ENCODE measurements at regions not wholly inside any gene's neighbourhood (a gene's known extent, or its start where the extent isn't known, plus 50 kb on each side); places are given as distances from the start of the nearest gene placed in this dataset.
"Not testable (repeated sequence)": the region's sequence is repeated elsewhere in the genome, so short reads cannot be mapped to it uniquely, and the experiment has no call there.

DNA sequence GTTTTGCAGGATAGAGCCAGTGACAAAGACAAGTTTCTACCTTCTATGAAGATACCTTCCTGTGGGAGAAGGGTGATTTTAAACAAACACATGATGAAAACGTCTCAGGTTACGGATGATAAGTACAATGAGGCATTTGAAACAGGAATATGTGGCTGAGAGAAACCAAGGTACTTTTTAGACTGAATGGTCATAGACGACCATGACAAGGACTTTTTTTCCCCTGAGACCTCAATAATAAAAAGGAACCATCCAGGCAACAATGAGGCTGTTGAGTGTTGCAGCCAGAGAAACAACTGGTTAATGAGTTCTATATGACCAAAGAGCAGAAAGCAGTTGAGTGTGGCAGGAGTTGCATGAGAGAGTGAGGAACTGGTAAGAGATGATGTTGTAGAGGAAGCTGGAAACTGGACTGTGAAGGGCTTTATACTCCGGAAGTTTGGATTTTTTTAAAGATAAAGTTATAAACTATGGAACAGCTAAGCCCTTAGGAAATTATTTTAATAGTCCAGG, 306.1 kb upstream of the CYRIA start:
- Mint-ChIP-seq H3K36me3 (ENCODE audit: low read depth) (no peaks in the 10 kb centered on the region), H3K4me1 (ENCODE audit: low read depth) (no peaks in the 10 kb centered on the region), H3K27me3 (no peaks in the 10 kb centered on the region), H3K27ac (no peak overlapping the region), H3K4me3 (no peak overlapping the region), H3K9me3 (peaks cover 19% of the 10 kb centered on the region)
- intact Hi-C loops (cut with micrococcal nuclease) = no loop called here

DNA sequence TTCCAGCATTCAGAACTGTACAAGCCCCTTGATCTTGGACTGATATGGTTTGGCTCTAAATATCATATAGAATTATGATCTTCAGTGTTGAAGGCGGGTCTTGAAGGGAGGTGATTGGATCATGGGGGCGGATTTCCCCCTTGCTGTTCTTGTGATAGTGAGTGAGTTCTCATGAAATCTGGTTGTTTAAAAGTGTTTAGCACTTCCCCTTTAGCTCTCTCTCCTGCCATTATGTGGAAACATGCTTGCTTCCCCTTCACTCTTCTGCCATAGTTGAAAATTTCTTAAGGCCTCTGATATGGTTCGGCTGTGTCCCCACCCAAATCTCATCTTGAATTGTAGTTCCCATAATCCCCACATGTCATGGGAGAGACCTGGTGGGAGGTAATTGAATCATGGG, 305.3 kb upstream of the CYRIA start:
- H3K27ac Mint-ChIP-seq; H3K36me3 Mint-ChIP-seq (ENCODE audit: low read depth); H3K4me1 Mint-ChIP-seq (ENCODE audit: low read depth); H3K27me3 Mint-ChIP-seq; H3K4me3 Mint-ChIP-seq; intact Hi-C loops (cut with micrococcal nuclease): not testable (repeated sequence)
- H3K9me3 Mint-ChIP-seq = peaks cover 19% of the 10 kb centered on the region

DNA sequence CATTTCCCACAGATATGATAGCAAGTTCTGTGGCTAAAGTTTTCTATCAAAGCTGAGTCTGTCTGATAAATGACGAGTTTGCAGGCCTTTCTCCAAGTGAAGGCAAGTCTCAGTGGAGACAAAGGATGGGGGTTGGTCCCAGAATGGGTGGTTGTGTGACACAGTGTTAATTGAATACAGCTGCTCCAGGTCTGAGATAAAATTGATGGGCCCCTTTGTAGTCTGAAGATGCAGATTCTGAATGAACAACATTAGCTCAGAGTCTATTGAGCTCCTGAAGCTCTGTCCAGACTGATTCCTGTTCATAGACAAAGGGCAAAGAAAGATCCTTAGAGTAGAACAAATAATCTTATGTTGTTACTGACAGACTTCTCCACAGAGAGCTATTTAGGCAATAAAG, 296.9 kb upstream of the CYRIA start:
- Mint-ChIP-seq H3K27ac (no peak overlapping the region), H3K4me3 (no peak overlapping the region), H3K9me3 (no peaks in the 10 kb centered on the region), H3K36me3 (ENCODE audit: low read depth) (no peaks in the 10 kb centered on the region), H3K27me3 (no peaks in the 10 kb centered on the region), H3K4me1 (ENCODE audit: low read depth) (no peaks in the 10 kb centered on the region)
- intact Hi-C loops (cut with micrococcal nuclease) = no loop called here

DNA sequence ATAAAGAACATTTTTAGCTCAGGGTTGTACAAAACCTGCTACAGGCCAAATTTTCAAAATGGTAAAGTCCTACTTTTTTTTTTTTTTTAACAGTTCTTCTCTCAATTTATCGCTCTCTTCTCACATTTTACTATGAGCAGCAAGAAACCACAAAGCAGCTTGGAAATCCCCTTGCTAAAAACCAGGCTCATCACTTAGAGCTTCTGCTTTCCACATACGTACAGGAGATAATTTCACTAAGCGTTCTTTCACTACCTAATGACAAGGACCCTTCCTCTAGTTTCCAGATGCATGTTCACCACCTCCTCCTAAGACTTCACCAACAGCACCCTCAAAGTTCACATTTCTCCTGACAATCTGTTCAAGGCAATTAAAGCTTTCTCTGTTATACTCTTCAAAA, 294.9 kb upstream of the CYRIA start:
- H3K4me1 Mint-ChIP-seq (ENCODE audit: low read depth) = no peaks in the 10 kb centered on the region
- no peak overlapping the region for H3K4me3 Mint-ChIP-seq
- no peaks in the 10 kb centered on the region for H3K9me3 Mint-ChIP-seq
- no peak overlapping the region for H3K27ac Mint-ChIP-seq
- H3K36me3 Mint-ChIP-seq (ENCODE audit: low read depth) = no peaks in the 10 kb centered on the region
- intact Hi-C loops (cut with micrococcal nuclease) = no loop called here
- no peaks in the 10 kb centered on the region for H3K27me3 Mint-ChIP-seq

DNA sequence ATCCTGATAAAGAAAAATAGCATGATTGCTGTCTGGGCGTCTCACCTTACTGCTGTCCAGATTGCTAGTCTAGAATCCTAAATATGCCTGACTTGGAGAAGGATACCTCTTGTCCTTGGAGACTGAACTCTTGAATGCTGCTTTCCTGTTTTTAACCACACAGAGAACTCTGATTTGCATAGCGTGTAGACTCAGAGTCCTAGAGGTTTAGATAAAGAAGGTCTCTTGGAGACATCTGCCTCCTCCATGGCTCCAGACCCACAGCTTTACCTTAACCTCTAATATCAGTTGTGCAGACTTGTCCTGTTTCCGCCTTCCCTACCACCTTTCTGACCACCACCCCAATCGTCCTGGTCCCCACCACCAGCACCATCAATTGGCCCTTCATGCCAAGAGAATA, 292.6 kb upstream of the CYRIA start:
- no peaks in the 10 kb centered on the region for H3K27me3 Mint-ChIP-seq
- intact Hi-C loops (cut with micrococcal nuclease) = no loop called here
- H3K4me3 Mint-ChIP-seq = no peak overlapping the region
- no peaks in the 10 kb centered on the region for H3K9me3 Mint-ChIP-seq
- H3K4me1 Mint-ChIP-seq (ENCODE audit: low read depth) = no peaks in the 10 kb centered on the region
- H3K36me3 Mint-ChIP-seq (ENCODE audit: low read depth) = no peaks in the 10 kb centered on the region
- H3K27ac Mint-ChIP-seq = no peak overlapping the region

DNA sequence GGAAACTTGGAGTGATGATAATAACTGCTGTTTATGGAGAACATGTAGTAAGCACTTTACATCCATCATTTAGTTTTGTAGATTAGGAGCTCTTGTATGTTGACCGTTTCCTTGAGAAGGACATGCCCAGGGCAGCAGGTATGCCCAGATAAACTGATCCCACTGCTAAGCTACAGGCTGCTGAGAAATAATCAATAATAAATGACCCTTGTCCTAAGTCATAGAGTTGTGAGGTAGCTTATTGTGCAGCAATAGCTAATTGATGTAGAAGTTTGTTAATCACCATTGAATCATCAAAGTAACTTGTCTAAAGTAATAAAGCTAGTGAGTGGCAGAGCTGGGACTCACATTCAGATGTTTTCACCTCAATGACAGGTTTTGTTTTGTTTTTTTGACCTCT, 287.2 kb upstream of the CYRIA start:
- Mint-ChIP-seq H3K4me3 (no peak overlapping the region), H3K36me3 (ENCODE audit: low read depth) (no peaks in the 10 kb centered on the region), H3K27me3 (no peaks in the 10 kb centered on the region), H3K9me3 (peaks cover 5% of the 10 kb centered on the region), H3K4me1 (ENCODE audit: low read depth) (no peaks in the 10 kb centered on the region), H3K27ac (no peak overlapping the region)
- intact Hi-C loops (cut with micrococcal nuclease) = no loop called here

DNA sequence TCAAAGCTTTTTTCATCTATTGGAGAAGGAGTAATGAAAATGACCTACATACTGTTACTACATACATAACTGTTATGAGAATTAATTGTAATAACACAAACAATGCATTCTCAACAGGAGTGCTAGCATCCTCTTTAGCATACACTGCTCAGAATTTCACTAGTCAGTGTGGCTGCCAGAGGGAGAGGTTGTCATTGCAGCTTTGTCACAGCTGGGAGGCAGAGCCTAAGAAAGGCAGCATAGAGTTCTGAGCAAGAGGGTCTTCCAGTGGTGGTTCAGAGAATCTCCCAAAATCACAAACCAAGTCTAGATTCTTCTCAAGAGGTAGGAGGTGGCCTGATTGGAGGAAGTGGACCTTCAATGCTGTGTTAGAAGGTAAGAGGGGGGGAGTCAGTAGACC, 286.7 kb upstream of the CYRIA start:
- intact Hi-C loops (cut with micrococcal nuclease) = no loop called here
- Mint-ChIP-seq H3K27ac (no peak overlapping the region), H3K4me1 (ENCODE audit: low read depth) (no peaks in the 10 kb centered on the region), H3K36me3 (ENCODE audit: low read depth) (no peaks in the 10 kb centered on the region), H3K9me3 (peaks cover 9% of the 10 kb centered on the region), H3K4me3 (no peak overlapping the region), H3K27me3 (no peaks in the 10 kb centered on the region)

DNA sequence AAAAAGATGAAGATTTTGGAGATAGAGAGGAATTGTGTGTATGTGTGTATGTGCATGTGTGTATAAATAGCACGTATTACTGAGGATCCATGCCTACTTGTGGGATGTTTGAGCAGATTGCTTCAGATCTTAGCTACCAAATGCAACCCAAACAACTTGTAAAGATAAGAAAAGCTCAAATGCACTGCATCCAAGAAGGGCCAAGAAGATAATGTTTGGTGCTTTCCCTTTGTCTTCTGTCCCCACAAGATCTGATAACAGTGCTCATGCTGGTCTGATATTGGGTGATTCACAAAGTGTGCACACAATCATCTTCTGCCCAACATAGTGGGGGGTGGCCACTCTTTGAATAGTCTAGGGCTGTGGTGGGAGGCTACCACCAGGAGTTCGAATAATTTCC, 284.8 kb upstream of the CYRIA start:
- Mint-ChIP-seq H3K4me3 (no peak overlapping the region), H3K36me3 (ENCODE audit: low read depth) (no peaks in the 10 kb centered on the region), H3K9me3 (peaks cover 9% of the 10 kb centered on the region), H3K27ac (no peak overlapping the region), H3K4me1 (ENCODE audit: low read depth) (no peaks in the 10 kb centered on the region), H3K27me3 (no peaks in the 10 kb centered on the region)
- intact Hi-C loops (cut with micrococcal nuclease) = no loop called here

DNA sequence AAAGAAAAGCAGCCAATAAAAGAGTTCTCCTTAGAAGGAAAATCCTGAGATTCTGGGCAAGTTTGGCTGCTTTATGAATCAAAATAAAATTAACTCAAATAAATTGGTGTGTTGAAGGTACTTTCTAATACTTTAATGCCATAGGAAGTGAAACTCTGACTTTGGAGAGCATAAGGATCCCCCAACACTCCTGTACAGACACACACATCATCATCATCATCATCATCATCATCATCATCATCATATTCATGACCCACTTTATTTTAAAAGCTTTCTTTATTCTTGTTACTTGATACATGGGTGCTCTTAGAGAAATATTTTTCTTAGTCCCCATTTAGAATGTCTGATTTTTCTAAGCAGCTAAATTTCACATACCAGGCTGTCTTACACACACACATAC, 283.1 kb upstream of the CYRIA start:
- intact Hi-C loops (cut with micrococcal nuclease) = no loop called here
- Mint-ChIP-seq H3K36me3 (ENCODE audit: low read depth) (no peaks in the 10 kb centered on the region), H3K27me3 (no peaks in the 10 kb centered on the region), H3K4me3 (no peak overlapping the region), H3K9me3 (peaks cover 9% of the 10 kb centered on the region), H3K4me1 (ENCODE audit: low read depth) (no peaks in the 10 kb centered on the region), H3K27ac (no peak overlapping the region)

DNA sequence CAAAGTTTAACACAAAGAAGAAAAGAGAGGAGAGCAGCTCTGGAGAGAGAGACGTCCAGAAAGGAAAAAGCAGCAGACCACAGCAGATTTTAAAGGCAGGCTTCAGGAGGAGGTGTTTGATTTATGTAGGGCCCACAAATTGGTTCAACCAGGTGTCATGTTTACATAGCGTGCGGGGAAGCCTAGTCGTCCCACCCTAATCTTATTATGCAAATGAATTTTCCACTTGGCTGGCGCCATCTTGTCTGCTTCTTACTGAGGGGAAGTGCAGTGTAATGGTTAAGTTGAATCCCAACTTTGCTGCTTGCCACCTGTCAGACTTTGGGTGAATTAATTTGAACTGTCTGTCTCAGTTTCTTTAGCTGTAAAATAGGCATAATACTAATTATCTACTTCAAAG, 282.4 kb upstream of the CYRIA start:
- no peak overlapping the region for H3K4me3 Mint-ChIP-seq
- no peaks in the 10 kb centered on the region for H3K36me3 Mint-ChIP-seq (ENCODE audit: low read depth)
- no peaks in the 10 kb centered on the region for H3K27me3 Mint-ChIP-seq
- H3K9me3 Mint-ChIP-seq = peaks cover 9% of the 10 kb centered on the region
- intact Hi-C loops (cut with micrococcal nuclease) = no loop called here
- H3K4me1 Mint-ChIP-seq (ENCODE audit: low read depth) = no peaks in the 10 kb centered on the region
- no peak overlapping the region for H3K27ac Mint-ChIP-seq

DNA sequence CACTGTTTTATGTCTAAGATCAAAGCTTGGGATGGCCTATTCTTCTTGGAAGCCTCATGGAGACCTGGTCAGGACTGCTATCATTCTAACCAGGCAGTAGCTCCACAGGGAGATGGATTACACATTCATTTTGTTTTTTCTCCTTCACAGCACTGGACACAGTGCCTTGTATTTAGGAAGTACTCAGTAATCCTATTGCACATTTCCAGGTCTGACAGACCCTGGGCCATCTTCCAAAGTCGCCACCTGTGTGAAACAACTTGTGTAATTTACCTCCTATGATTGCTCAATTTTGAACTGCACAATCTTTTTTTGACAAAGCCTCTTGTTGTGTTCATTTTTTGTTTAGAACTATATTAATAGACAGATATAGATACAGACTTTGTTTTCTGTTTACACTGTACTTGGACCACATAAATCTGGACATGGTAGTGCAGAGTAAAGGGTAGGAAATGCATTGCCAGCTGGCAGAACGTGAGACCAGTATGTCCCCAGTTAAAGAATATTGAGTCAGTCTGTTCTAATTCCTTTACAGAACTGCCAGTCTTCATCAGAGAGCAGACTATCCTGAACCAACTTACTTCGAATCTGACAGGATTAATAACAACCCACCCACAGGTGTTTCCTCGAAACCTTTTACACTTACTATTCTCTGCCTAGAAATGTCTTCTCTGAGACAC, 277.8 kb upstream of the CYRIA start:
- Mint-ChIP-seq H3K36me3 (ENCODE audit: low read depth) (no peaks in the 10 kb centered on the region), H3K9me3 (peaks cover 21% of the 10 kb centered on the region), H3K4me1 (ENCODE audit: low read depth) (no peaks in the 10 kb centered on the region), H3K27me3 (no peaks in the 10 kb centered on the region), H3K4me3 (no peak overlapping the region), H3K27ac (no peak overlapping the region)
- intact Hi-C loops (cut with micrococcal nuclease) = no loop called here

DNA sequence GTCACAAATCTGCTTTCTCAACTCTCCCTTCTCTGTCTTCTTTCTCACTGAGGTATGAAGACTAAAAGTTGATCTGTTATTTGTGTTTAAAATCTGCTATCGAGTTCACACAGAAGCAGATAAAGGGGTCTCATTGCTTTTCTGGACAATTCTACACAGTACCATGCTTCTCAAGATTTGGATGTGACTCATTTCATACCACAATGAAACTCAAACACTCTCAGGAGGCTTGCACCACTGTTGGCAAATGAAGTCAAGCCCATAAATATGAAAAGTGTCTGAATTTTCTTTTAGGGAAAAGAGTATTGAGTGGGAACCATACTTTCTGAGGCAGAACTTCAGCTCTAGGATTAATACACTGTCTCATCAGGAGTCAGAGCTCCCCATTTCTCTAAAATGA, 274.6 kb upstream of the CYRIA start:
- no peaks in the 10 kb centered on the region for H3K27me3 Mint-ChIP-seq
- H3K9me3 Mint-ChIP-seq = peaks cover 12% of the 10 kb centered on the region
- H3K27ac Mint-ChIP-seq = no peak overlapping the region
- H3K4me3 Mint-ChIP-seq = no peak overlapping the region
- no peaks in the 10 kb centered on the region for H3K36me3 Mint-ChIP-seq (ENCODE audit: low read depth)
- no peaks in the 10 kb centered on the region for H3K4me1 Mint-ChIP-seq (ENCODE audit: low read depth)
- intact Hi-C loops (cut with micrococcal nuclease) = no loop called here

DNA sequence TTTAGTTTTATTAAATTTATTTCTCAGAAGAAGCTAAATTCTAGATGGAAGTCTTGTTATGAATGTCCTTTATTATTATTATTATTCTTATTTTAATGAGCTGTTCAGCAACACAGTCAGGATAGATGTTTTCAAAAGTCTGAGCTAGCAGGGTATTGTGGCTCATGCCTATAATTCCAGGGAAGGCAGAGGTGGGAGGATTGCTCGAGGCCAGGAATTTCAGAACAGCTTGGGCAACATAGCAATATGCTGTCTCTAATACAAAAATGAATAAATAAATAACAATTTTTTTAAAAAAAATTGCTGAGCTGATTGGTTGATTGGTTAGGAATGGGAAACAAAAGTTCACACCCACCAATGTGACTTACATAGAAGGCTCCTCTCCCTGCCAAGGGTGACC, 274.1 kb upstream of the CYRIA start:
- intact Hi-C loops (cut with micrococcal nuclease) = no loop called here
- Mint-ChIP-seq H3K9me3 (peaks cover 12% of the 10 kb centered on the region), H3K36me3 (ENCODE audit: low read depth) (no peaks in the 10 kb centered on the region)

DNA sequence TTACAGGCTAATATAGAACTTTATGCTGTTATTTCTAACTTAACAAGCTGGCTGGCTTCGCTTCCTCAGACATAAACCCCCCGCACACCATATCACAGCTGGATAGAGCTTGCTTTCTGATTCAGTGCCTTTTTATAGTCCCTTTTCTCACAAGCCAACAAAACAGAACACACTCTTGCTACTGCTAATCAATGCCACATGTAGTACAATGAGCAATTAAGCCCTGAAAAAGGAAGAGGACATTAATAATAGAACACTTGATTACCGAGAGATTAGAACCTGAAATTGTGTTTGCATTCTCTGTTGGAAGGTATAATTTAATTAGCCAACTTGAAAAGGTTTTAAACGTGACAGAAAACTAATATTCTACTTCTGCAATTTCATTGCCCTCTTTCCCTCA, 267.7 kb upstream of the CYRIA start:
- no peaks in the 10 kb centered on the region for H3K9me3 Mint-ChIP-seq
- intact Hi-C loops (cut with micrococcal nuclease) = no loop called here
- H3K36me3 Mint-ChIP-seq (ENCODE audit: low read depth) = no peaks in the 10 kb centered on the region
- no peaks in the 10 kb centered on the region for H3K4me1 Mint-ChIP-seq (ENCODE audit: low read depth)
- no peak overlapping the region for H3K27ac Mint-ChIP-seq
- H3K4me3 Mint-ChIP-seq = no peak overlapping the region
- no peaks in the 10 kb centered on the region for H3K27me3 Mint-ChIP-seq

More for the DNA sequence above, 274.1 kb upstream of the CYRIA start:
- Mint-ChIP-seq H3K27me3 (no peaks in the 10 kb centered on the region), H3K4me3 (no peak overlapping the region), H3K4me1 (ENCODE audit: low read depth) (no peaks in the 10 kb centered on the region), H3K27ac (no peak overlapping the region)

DNA sequence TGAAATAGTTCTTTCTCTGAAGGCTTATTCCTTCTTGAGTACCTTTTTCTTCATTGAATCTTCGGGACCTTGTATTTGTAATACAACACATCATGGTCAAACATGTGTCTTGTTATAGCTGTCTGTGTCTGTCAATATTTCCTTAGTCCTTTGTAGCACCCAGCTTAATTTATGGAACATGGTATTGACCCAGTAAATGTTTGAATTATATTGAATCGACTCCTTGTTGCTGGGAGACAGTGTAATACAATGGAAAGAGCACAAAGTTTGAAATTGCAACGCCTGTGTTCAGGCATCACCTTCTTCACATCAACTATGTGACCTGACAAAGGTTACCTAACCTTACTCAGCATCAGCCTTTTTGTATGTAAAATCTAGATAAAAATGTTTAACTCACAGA, 267.2 kb upstream of the CYRIA start:
- Mint-ChIP-seq H3K36me3 (ENCODE audit: low read depth) (no peaks in the 10 kb centered on the region), H3K27ac (no peak overlapping the region), H3K4me3 (no peak overlapping the region), H3K27me3 (no peaks in the 10 kb centered on the region), H3K4me1 (ENCODE audit: low read depth) (no peaks in the 10 kb centered on the region), H3K9me3 (no peaks in the 10 kb centered on the region)
- intact Hi-C loops (cut with micrococcal nuclease) = no loop called here

All from dendritic cell treated with granulocyte-macrophage colony-stimulating factor and Interleukin-4, amounts not matched to agents 40 ng/mL and 50 ng/mL, for 4 days (primary cell).